Sigmoid colon (tissue), 6 donors: ENCODE measurements at regions not wholly inside any gene's neighbourhood (a gene's known extent, or its start where the extent isn't known, plus 50 kb on each side); places are given as distances from the start of the nearest gene placed in this dataset.

ENCODE experiments used
- DNase-seq: peaks from one replicate; pipeline ENCODE4 v3.0.0-alpha.2; 2019
- H3K27ac ChIP-seq, 4 donors: fragments of 200-600 bp; sonication (generic); one replicate each; pipeline ENCODE4 v1.5.1; 2016 to 2019; ENCODE audit warnings: mild to moderate bottlenecking in 1 of 4
- H3K27me3 ChIP-seq, 3 donors: fragments of 200-600 bp; sonication (generic); one replicate each; pipeline ENCODE4 v1.5.1; 2019; ENCODE audit warnings: mild to moderate bottlenecking in 1 of 3
- H3K36me3 ChIP-seq, 4 donors: fragments of 200-600 bp; sonication (generic); one replicate each; pipeline ENCODE4 v1.5.1; 2016 to 2019
- H3K4me1 ChIP-seq, 4 donors: fragments of 200-600 bp; sonication (generic); one replicate each; pipeline ENCODE4 v1.5.1; 2017 to 2019
- H3K4me3 ChIP-seq, 4 donors: fragments of 200-600 bp; sonication (generic); one replicate each; pipeline ENCODE4 v1.5.1; 2017 to 2019; ENCODE audit warnings: mild to moderate bottlenecking in 2 of 4, moderate library complexity in 1 of 4
- H3K9me3 ChIP-seq, 4 donors: fragments of 200-600 bp in 3 of 4; sonication (generic) in 3 of 4; one replicate each; pipeline versions ENCODE4 v1.5.1 to v1.6.1; 2013 to 2019
- CTCF ChIP-seq, 4 experiments: fragments of 450-650 bp in 3 of 4; fragments of 200-600 bp in 1 of 4; IDR thresholded peaks; one replicate each; pipeline ENCODE4 v1.5.1; 2016 to 2019; ENCODE audit warnings: antibody characterized with exemption in 4 of 4, mild to moderate bottlenecking in 3 of 4, moderate library complexity in 2 of 4
- EP300 ChIP-seq, 4 donors: sonication (generic); formaldehyde crosslinking; IDR thresholded peaks; one replicate each; pipeline ENCODE4 v1.6.1; 2017; ENCODE audit warnings: antibody characterized with exemption in 4 of 4
- POLR2A ChIP-seq, 2 donors: fragments of 450-650 bp; IDR thresholded peaks; one replicate each; pipeline ENCODE4 v1.6.1; 2016; ENCODE audit warnings: antibody characterized with exemption in 2 of 2, mild to moderate bottlenecking in 2 of 2, moderate library complexity in 2 of 2
- POLR2AphosphoS5 ChIP-seq, 4 donors: sonication (generic); formaldehyde crosslinking; IDR thresholded peaks; one replicate each; pipeline ENCODE4 v1.6.1; 2017; ENCODE audit warnings: antibody characterized with exemption in 4 of 4
- WGBS, 2 donors: extraction: QIAGEN DNeasy Blood & Tissue Kit; methylation state at CpG; one replicate each; pipeline ENCODE4 v1.1.7; 2013; 5-methylcytosine and 5-hydroxymethylcytosine counted together
- intact Hi-C: fragments of 100-400 bp; cut with DNase I; formaldehyde crosslinking; loops from one replicate; pipeline ENCODE4 v1.15.1; 2023
- donor health status: healthy with polysubstance abuse.
- donor health status: healthy.

DNA sequence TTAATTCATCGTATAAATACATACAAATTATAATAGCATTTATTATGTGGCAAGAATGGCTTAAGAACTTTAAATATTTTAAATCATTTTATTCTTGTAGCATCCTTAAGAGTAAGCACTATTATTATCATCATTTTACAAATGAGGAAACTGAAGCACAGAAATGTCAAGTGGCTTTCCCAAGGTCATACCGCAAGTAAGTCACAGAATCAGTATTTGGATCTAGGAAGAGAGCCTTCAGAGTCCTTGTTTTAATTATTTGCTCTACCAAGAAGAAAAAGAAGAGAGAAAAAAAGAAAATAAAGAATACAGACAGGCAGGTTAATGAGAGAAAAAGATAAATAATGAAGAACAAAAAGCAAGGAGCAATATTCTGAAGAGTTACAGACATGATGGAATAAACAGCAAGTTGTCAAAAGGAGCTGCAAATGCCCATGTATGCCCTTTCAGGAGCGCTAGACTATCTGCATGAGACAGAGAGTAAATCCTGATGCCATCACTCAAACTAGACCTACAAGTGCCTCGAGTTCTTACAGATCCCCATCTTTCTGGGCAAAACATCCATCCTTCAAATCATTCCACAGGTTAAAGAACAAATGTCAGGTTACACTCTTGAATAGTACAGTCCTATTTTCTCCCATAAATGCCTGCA is 57.8 kb upstream of the ETAA1 start:
- 73 to 80% methylated on average over 4 of the region's 4 CpGs for WGBS, 2 donors
- H3K27ac ChIP-seq: no peak overlapping the region
- intact Hi-C loops: no loop called here
- H3K4me1 ChIP-seq: no peaks in the 10 kb centered on the region
- no peaks in the 10 kb centered on the region for H3K9me3 ChIP-seq
- H3K4me3 ChIP-seq: no peak overlapping the region
- no peak for TF ChIP-seq EP300 (IDR thresholded peaks at IDR 0.05)
- TF ChIP-seq CTCF (IDR thresholded peaks at IDR 0.05): no peak
- TF ChIP-seq POLR2AphosphoS5 (IDR thresholded peaks at IDR 0.05): no peak
- TF ChIP-seq POLR2A (IDR thresholded peaks at IDR 0.05): no peak
- DNase-seq: no peak
- H3K36me3 ChIP-seq: no peaks in the 10 kb centered on the region
- no peaks in the 10 kb centered on the region for H3K27me3 ChIP-seq

DNA sequence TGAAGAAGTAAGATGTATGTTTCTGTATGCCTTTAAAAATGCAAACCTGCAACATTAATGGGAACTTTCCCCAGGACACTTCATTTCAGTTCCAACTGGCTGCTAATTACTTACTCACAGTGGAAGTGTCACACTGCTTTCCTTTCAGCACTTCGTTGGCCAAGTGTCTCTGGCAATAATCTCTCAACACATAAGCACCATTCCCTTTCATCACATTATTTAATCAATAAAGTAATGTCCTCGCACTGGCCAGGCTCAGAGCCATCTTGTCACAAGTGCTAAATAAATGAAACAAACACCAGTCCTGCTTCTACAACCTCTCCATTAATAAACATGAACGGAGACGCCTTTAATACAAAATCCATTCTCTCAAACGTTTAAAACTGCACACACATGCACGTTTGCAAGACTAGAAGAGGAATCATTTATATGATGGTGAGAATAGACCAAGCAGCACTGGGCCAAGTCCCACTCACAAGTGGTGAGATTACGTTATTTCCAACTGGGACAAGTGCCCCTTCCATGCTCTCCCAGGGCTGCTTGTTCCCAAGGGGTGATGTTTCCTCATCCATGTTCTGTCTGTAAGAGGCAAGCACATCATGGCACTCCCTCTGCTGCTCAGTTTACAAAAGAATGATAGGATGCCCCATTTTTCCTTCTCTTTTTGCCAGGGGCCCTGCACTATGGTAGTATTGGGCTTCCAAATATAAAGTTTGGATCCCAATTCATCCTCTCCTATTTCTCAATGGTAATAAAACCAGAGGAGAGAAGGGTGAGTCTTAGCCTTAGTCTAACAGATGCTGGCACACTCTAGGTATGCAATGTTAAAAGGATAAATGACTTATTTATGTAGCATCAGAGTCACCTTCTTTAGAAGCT is 56.8 kb upstream of the ETAA1 start:
- Histone ChIP-seq H3K27ac (no peak overlapping the region), H3K36me3 (no peaks in the 10 kb centered on the region), H3K4me1 (no peaks in the 10 kb centered on the region), H3K4me3 (no peak overlapping the region), H3K9me3 (no peaks in the 10 kb centered on the region), H3K27me3 (no peaks in the 10 kb centered on the region)
- 68 to 69% methylated on average over 7 of the region's 7 CpGs for WGBS, 2 donors
- no peak for DNase-seq
- TF ChIP-seq POLR2AphosphoS5 (IDR thresholded peaks at IDR 0.05): no peak
- TF ChIP-seq POLR2A (IDR thresholded peaks at IDR 0.05): no peak
- TF ChIP-seq EP300 (IDR thresholded peaks at IDR 0.05): no peak
- no peak for TF ChIP-seq CTCF (IDR thresholded peaks at IDR 0.05)
- intact Hi-C loops: no loop called here

- H3K27me3 ChIP-seq: no peaks in the 10 kb centered on the region
- H3K4me3 ChIP-seq: no peak overlapping the region
- no peaks in the 10 kb centered on the region for H3K36me3 ChIP-seq
- intact Hi-C loops: no loop called here
- no peak overlapping the region for H3K27ac ChIP-seq
- TF ChIP-seq POLR2AphosphoS5 (IDR thresholded peaks at IDR 0.05): no peak
- no peak for TF ChIP-seq CTCF (IDR thresholded peaks at IDR 0.05)
- no peak for TF ChIP-seq EP300 (IDR thresholded peaks at IDR 0.05)
- no peak for TF ChIP-seq POLR2A (IDR thresholded peaks at IDR 0.05)
- no peak for DNase-seq
- H3K4me1 ChIP-seq: no peaks in the 10 kb centered on the region
- no peaks in the 10 kb centered on the region for H3K9me3 ChIP-seq
- WGBS, 2 donors: 85 to 89% methylated on average over 1 of the region's 1 CpG
These were observed 56.2 kb upstream of the ETAA1 start for GRCh38 chr2:67341012-67341318.

- 88 to 90% methylated on average over 2 of the region's 2 CpGs for WGBS, 2 donors
These were observed 55.8 kb upstream of the ETAA1 start for GRCh38 chr2:67341336-67341735.

More at GRCh38 chr2:67341336-67341735, 55.8 kb upstream of the ETAA1 start:
- no peaks in the 10 kb centered on the region for H3K27me3 ChIP-seq
- TF ChIP-seq POLR2A (IDR thresholded peaks at IDR 0.05): no peak
- no peak for TF ChIP-seq CTCF (IDR thresholded peaks at IDR 0.05)
- TF ChIP-seq EP300 (IDR thresholded peaks at IDR 0.05): no peak
- TF ChIP-seq POLR2AphosphoS5 (IDR thresholded peaks at IDR 0.05): no peak
- no peak overlapping the region for H3K4me3 ChIP-seq
- intact Hi-C loops: no loop called here
- no peaks in the 10 kb centered on the region for H3K4me1 ChIP-seq
- H3K36me3 ChIP-seq: no peaks in the 10 kb centered on the region
- no peaks in the 10 kb centered on the region for H3K9me3 ChIP-seq
- H3K27ac ChIP-seq: no peak overlapping the region
- DNase-seq: no peak
